Lung (tissue), 11 donors: ENCODE measurements at regions not wholly inside any gene's neighbourhood (a gene's known extent, or its start where the extent isn't known, plus 50 kb on each side); places are given as distances from the start of the nearest gene placed in this dataset.

ENCODE experiments used
- ATAC-seq: fragments of 200-7000 bp; cut with Tn5 transposase; one replicate; pipeline ENCODE4 v1.9.1; 2020; ENCODE audit warnings: moderate number of reproducible peaks; ENCODE audit not compliant: insufficient read depth, low FRiP score
- DNase-seq, 3 donors: peaks; one replicate each; pipeline ENCODE4 v3.0.0-alpha.2; 2013 to 2017
- H3K27ac ChIP-seq, 2 donors: one replicate each; pipeline ENCODE4 v1.5.1; 2013; ENCODE audit warnings: mild to moderate bottlenecking in 2 of 2, moderate library complexity in 2 of 2, control low read depth in 1 of 2, inconsistent platforms in 1 of 2, low read depth in 1 of 2, low read length in 1 of 2
- H3K27me3 ChIP-seq, 3 donors: one replicate each; pipeline ENCODE4 v1.5.1; 2013; ENCODE audit warnings: low read length in 2 of 3; ENCODE audit not compliant: control insufficient read depth in 3 of 3, insufficient read depth in 3 of 3
- H3K36me3 ChIP-seq, 4 donors: one replicate each; pipeline ENCODE4 v1.5.1; 2013; ENCODE audit warnings: low read length in 4 of 4, mild to moderate bottlenecking in 1 of 4, moderate library complexity in 1 of 4; ENCODE audit not compliant: control insufficient read depth in 4 of 4, insufficient read depth in 4 of 4
- H3K4me1 ChIP-seq, 5 donors: one replicate each; pipeline ENCODE4 v1.5.1; 2013; ENCODE audit warnings: low read length in 5 of 5, mild to moderate bottlenecking in 2 of 5, moderate library complexity in 1 of 5; ENCODE audit not compliant: control insufficient read depth in 5 of 5, insufficient read depth in 5 of 5
- H3K4me3 ChIP-seq: one replicate; pipeline ENCODE4 v1.5.1; 2013; ENCODE audit warnings: mild to moderate bottlenecking, control low read depth, moderate library complexity
- H3K9ac ChIP-seq, 2 donors: one replicate each; pipeline ENCODE4 v1.5.1; 2013; ENCODE audit warnings: low read length in 2 of 2, control low read depth in 1 of 2; ENCODE audit not compliant: insufficient read depth in 1 of 2
- H3K9me3 ChIP-seq, 4 donors: one replicate each; pipeline ENCODE4 v1.5.1; 2013; ENCODE audit warnings: low read length in 3 of 4, mild to moderate bottlenecking in 1 of 4, moderate library complexity in 1 of 4; ENCODE audit not compliant: control insufficient read depth in 4 of 4, insufficient read depth in 3 of 4
- WGBS, 2 donors: extraction: QIAGEN DNeasy Blood & Tissue Kit; methylation state at CpG; one replicate each; pipeline ENCODE4 v1.1.7; 2013; 5-methylcytosine and 5-hydroxymethylcytosine counted together
- TF ChIP-seq, protein P1 (sequence below): IDR thresholded peaks from 2 replicates; pipeline ENCODE4 v1.5.1; 2012; ENCODE audit warnings: mild to moderate bottlenecking; ENCODE audit errors: control extremely low read depth, extremely low read depth
- donor health status: control.
- donor health status: control.
- donor health status: Bipolar disorder and iron deficiency.
- donor health status: healthy.
- donor health status: DM: yes; HTN: yes; CAD: no.

DNA sequence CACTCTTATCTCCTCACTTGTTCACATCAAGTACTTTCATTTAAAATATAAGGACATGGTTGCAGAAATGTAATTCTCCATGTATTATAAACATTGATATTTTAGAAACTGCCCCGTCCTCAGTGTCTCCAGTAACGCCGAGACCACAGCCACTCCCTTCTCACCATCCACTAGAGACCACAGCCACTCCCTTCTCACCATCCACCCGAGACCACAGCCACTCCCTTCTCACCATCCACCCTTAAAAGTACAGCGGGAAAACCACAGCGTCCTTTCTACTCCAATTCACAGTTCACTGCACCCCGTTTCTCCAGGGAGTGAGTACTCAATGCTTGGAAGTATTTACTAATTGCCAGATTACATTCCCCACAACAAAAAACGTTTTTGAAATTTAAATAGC lies 1452.2 kb upstream of the ACVR2A start:
- no peak for ATAC-seq
- H3K4me3 ChIP-seq = no peak overlapping the region
- no peaks in the 10 kb centered on the region for H3K27me3 ChIP-seq
- WGBS, 2 donors = 62 to 74% methylated on average over 8 of the region's 8 CpGs
- no peak overlapping the region for H3K9ac ChIP-seq
- no peaks in the 10 kb centered on the region for H3K4me1 ChIP-seq
- TF ChIP-seq, protein P1, sequence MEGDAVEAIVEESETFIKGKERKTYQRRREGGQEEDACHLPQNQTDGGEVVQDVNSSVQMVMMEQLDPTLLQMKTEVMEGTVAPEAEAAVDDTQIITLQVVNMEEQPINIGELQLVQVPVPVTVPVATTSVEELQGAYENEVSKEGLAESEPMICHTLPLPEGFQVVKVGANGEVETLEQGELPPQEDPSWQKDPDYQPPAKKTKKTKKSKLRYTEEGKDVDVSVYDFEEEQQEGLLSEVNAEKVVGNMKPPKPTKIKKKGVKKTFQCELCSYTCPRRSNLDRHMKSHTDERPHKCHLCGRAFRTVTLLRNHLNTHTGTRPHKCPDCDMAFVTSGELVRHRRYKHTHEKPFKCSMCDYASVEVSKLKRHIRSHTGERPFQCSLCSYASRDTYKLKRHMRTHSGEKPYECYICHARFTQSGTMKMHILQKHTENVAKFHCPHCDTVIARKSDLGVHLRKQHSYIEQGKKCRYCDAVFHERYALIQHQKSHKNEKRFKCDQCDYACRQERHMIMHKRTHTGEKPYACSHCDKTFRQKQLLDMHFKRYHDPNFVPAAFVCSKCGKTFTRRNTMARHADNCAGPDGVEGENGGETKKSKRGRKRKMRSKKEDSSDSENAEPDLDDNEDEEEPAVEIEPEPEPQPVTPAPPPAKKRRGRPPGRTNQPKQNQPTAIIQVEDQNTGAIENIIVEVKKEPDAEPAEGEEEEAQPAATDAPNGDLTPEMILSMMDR = no peak
- no peaks in the 10 kb centered on the region for H3K36me3 ChIP-seq
- DNase-seq = no peak
- H3K27ac ChIP-seq = no peak overlapping the region
- no peaks in the 10 kb centered on the region for H3K9me3 ChIP-seq

DNA sequence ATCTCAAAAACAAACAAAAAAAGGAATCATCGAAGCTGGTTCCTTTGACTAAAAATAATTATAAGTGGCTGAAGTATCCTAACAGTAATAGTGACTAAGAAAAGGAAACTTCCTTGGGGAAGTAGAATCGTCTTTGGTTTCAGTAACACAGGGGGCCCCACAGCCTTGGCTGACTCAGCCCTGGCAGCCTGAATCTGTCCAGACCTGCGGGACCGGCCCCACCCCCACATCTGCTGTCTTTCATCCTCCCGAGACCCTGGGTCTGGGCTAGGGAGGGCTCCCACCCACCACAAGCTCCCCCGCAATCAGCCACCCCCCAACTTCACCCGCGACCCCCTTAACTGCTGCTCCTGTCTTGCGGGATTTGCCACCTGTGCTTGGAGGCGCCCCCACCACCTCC lies 1452.6 kb upstream of the ACVR2A start:
- Histone ChIP-seq H3K27me3 (no peaks in the 10 kb centered on the region), H3K36me3 (no peaks in the 10 kb centered on the region), H3K4me3 (no peak overlapping the region), H3K27ac (no peak overlapping the region), H3K4me1 (no peaks in the 10 kb centered on the region), H3K9me3 (no peaks in the 10 kb centered on the region), H3K9ac (no peak overlapping the region)
- DNase-seq = no peak
- WGBS, 2 donors = 79 to 80% methylated on average over 10 of the region's 10 CpGs
- TF ChIP-seq, protein P1 = no peak
- no peak for ATAC-seq

DNA sequence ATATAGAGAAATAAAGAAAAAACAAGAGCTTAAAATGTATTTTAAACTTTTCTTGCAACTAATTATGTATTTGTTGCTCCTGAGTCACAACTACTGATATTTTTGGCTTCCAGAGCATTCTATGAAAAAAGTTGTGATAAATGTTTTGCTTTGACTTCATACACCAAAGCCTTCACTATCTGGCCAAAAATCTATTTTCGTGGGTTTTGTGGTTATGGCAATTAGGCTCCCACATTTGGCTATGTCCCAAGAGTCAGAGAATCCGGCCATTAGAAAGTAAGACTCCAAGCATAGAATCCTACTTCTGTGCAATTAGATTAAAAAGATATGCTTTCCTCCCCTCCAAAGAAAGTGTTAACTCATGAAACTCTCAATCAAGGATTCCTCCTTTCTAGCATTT lies 1456.1 kb upstream of the ACVR2A start:
- TF ChIP-seq, protein P1 = no peak
- H3K4me3 ChIP-seq = no peak overlapping the region

DNA sequence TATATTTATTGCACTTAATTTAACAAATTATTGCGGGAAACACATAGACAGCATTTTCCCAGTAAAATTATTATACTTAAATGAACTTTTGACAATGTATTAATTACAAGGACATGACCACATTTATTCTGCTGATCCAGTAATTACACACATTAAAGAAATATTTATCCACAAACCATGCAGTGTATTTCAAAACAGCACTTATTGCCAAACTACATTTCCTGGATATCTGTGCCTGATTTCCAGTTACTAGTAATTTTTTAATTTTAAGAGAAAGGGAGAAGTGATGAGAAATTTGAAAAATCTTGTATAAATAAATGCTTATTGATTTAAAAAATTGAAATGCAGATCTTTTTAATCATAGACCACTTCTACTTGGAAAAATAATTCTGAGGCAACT lies 1458.7 kb upstream of the ACVR2A start:
- no peak overlapping the region for H3K27ac ChIP-seq
- peaks cover 0 to 10% (median 0%) of the 10 kb centered on the region in 5 donors for H3K4me1 ChIP-seq
- WGBS, 2 donors = 85 to 90% methylated on average over 1 of the region's 1 CpG
- TF ChIP-seq, protein P1 = no peak
- H3K36me3 ChIP-seq = no peaks in the 10 kb centered on the region
- DNase-seq (peak in 2 of 3 donors; percentile 51 to 67), ATAC-seq (no peak)
- H3K9ac ChIP-seq = no peak overlapping the region
- no peaks in the 10 kb centered on the region for H3K27me3 ChIP-seq
- no peak overlapping the region for H3K4me3 ChIP-seq
- H3K9me3 ChIP-seq = no peaks in the 10 kb centered on the region

More for the DNA sequence above, 1456.1 kb upstream of the ACVR2A start:
- Histone ChIP-seq H3K4me1 (peaks cover 0 to 10% (median 0%) of the 10 kb centered on the region in 5 donors), H3K27me3 (no peaks in the 10 kb centered on the region), H3K9ac (no peak overlapping the region), H3K27ac (no peak overlapping the region), H3K9me3 (no peaks in the 10 kb centered on the region), H3K36me3 (no peaks in the 10 kb centered on the region)
- ATAC-seq = no peak
- DNase-seq = no peak
- 28 to 43% methylated on average over 2 of the region's 2 CpGs for WGBS, 2 donors
